CD14-positive monocyte (primary cell): ENCODE measurements at regions not wholly inside any gene's neighbourhood (a gene's known extent, or its start where the extent isn't known, plus 50 kb on each side); places are given as distances from the start of the nearest gene placed in this dataset.

ENCODE experiments used
- DNase-seq, 3 donors: peaks; one replicate each; pipeline ENCODE4 v3.0.0-alpha.2; 2011 to 2022
- H2AFZ ChIP-seq: 2 replicates; pipeline ENCODE4 v1.6.0; 2012; ENCODE audit warnings: mild to moderate bottlenecking, low read depth, low read length, inconsistent platforms; ENCODE audit not compliant: insufficient read depth, poor library complexity, severe bottlenecking
- H3K27ac ChIP-seq, 2 donors: 1 replicate in 1 of 2; 2 replicates in 1 of 2; pipeline ENCODE4 v1.5.1; 2012 to 2013; ENCODE audit warnings: low read length in 2 of 2, control low read depth in 1 of 2, inconsistent platforms in 1 of 2, low read depth in 1 of 2, mild to moderate bottlenecking in 1 of 2
- H3K27me3 ChIP-seq, 2 donors: one replicate each; pipeline versions ENCODE4 v1.6.0 to v1.6.1; 2011 to 2013; ENCODE audit warnings: low read length in 2 of 2; ENCODE audit not compliant: control insufficient read depth in 2 of 2, insufficient read depth in 2 of 2
- H3K36me3 ChIP-seq, 2 donors: replicated peaks in 1 of 2; 1 replicate in 1 of 2; 2 replicates in 1 of 2; pipeline versions ENCODE4 v1.5.1 to v1.6.1; 2012 to 2013; ENCODE audit warnings: low read length in 2 of 2, control low read depth in 1 of 2, inconsistent platforms in 1 of 2, mild to moderate bottlenecking in 1 of 2; ENCODE audit not compliant: insufficient read depth in 2 of 2, control insufficient read depth in 1 of 2
- H3K4me1 ChIP-seq, 2 donors: 1 replicate in 1 of 2; 2 replicates in 1 of 2; pipeline versions ENCODE4 v1.5.1 to v1.6.1; 2012 to 2013; ENCODE audit warnings: low read length in 2 of 2, control low read depth in 1 of 2, inconsistent platforms in 1 of 2, mild to moderate bottlenecking in 1 of 2, moderate library complexity in 1 of 2; ENCODE audit not compliant: insufficient read depth in 2 of 2, control insufficient read depth in 1 of 2
- H3K4me2 ChIP-seq: replicated peaks from 2 replicates; pipeline ENCODE3; 2012; ENCODE audit warnings: low read length, moderate library complexity, mild to moderate bottlenecking; ENCODE audit not compliant: poor library complexity, severe bottlenecking; ENCODE audit errors: extremely low read depth
- H3K4me3 ChIP-seq, 3 experiments: fragments of 200-600 bp in 1 of 3; sonication (generic) in 1 of 3; replicated peaks in 1 of 3; 1 replicate in 2 of 3; 2 replicates in 1 of 3; pipeline ENCODE4 v1.5.1; 2011 to 2013; ENCODE audit warnings: low read length in 3 of 3, mild to moderate bottlenecking in 3 of 3, control low read depth in 2 of 3, low read depth in 2 of 3, inconsistent platforms in 1 of 3, moderate library complexity in 1 of 3
- H3K79me2 ChIP-seq: 2 replicates; pipeline ENCODE4 v1.6.0; 2012; ENCODE audit warnings: mild to moderate bottlenecking, control low read depth, inconsistent platforms, low read length, moderate library complexity; ENCODE audit not compliant: insufficient read depth
- H3K9ac ChIP-seq: 2 replicates; pipeline ENCODE4 v1.6.0; 2017; ENCODE audit warnings: low read length, mild to moderate bottlenecking; ENCODE audit not compliant: insufficient read depth, poor library complexity, severe bottlenecking
- H3K9me3 ChIP-seq, 2 donors: replicated peaks in 1 of 2; 1 replicate in 1 of 2; 2 replicates in 1 of 2; pipeline versions ENCODE4 v1.5.1 to v1.6.1; 2012 to 2013; ENCODE audit warnings: low read length in 2 of 2, control low read depth in 1 of 2; ENCODE audit not compliant: control insufficient read depth in 1 of 2, insufficient read depth in 1 of 2
- H4K20me1 ChIP-seq: 2 replicates; pipeline ENCODE4 v1.6.0; 2012; ENCODE audit warnings: mild to moderate bottlenecking, low read length, control low read depth, moderate library complexity; ENCODE audit not compliant: insufficient read depth
- H3K27ac Mint-ChIP-seq, 7 donors: one replicate each; pipeline ENCODE4 v1.8.0; 2020; ENCODE audit warnings: mild to moderate bottlenecking in 7 of 7, mixed read lengths in 7 of 7, moderate library complexity in 6 of 7, inconsistent platforms in 2 of 7
- H3K27me3 Mint-ChIP-seq, 3 donors: one replicate each; pipeline ENCODE4 v1.8.0; 2021 to 2022; ENCODE audit warnings: low read depth in 3 of 3, mild to moderate bottlenecking in 3 of 3, mixed read lengths in 3 of 3, moderate library complexity in 3 of 3, inconsistent platforms in 1 of 3
- H3K36me3 Mint-ChIP-seq, 2 donors: one replicate each; pipeline ENCODE4 v1.8.0; 2020; ENCODE audit warnings: mixed read lengths in 2 of 2, inconsistent platforms in 1 of 2, mild to moderate bottlenecking in 1 of 2
- H3K4me1 Mint-ChIP-seq: one replicate; pipeline ENCODE4 v1.8.0; 2020; ENCODE audit warnings: mild to moderate bottlenecking, mixed read lengths
- H3K4me3 Mint-ChIP-seq, 2 donors: one replicate each; pipeline ENCODE4 v1.8.0; 2020; ENCODE audit warnings: mild to moderate bottlenecking in 2 of 2, mixed read lengths in 2 of 2, moderate library complexity in 1 of 2
- H3K9me3 Mint-ChIP-seq, 7 donors: one replicate each; pipeline ENCODE4 v1.8.0; 2020 to 2022; ENCODE audit warnings: mixed read lengths in 7 of 7, mild to moderate bottlenecking in 6 of 7, moderate library complexity in 6 of 7, inconsistent platforms in 2 of 7
- CTCF ChIP-seq: fragments of 200-600 bp; IDR thresholded peaks from one replicate; pipeline ENCODE4 v1.8.0; 2022; ENCODE audit warnings: antibody characterized with exemption, mild to moderate bottlenecking
- WGBS: methylation state at CpG from one replicate; pipeline ENCODE4 v1.1.5; 2013; ENCODE audit warnings: missing lambda C conversion rate; ENCODE audit not compliant: insufficient coverage; 5-methylcytosine and 5-hydroxymethylcytosine counted together
- intact Hi-C, 2 donors: fragments of 100-400 bp; cut with micrococcal nuclease; formaldehyde crosslinking; loops; one replicate each; pipeline versions ENCODE4 v1.15.0 to v1.15.1; 2023

- Histone ChIP-seq H3K9ac (no peak overlapping the region), H3K4me1 (no peaks in the 10 kb centered on the region), H3K27me3 (no peaks in the 10 kb centered on the region), H3K36me3 (no peaks in the 10 kb centered on the region), H3K9me3 (peaks cover 0 to 8% of the 10 kb centered on the region in 2 donors), H3K4me3 (no peak overlapping the region), H2AFZ (no peak overlapping the region), H4K20me1 (no peaks in the 10 kb centered on the region), H3K27ac (no peak overlapping the region), H3K4me2 (no peak overlapping the region), H3K79me2 (no peaks in the 10 kb centered on the region)
- no peaks in the 10 kb centered on the region for H3K36me3 Mint-ChIP-seq
- peaks cover 0 to 4% (median 1%) of the 10 kb centered on the region in 3 donors for H3K27me3 Mint-ChIP-seq
- 90% methylated on average over 2 of the region's 3 CpGs for WGBS
- no peak for DNase-seq
- TF ChIP-seq CTCF = no peak
- H3K27ac Mint-ChIP-seq = no peak overlapping the region
- no peaks in the 10 kb centered on the region for H3K4me1 Mint-ChIP-seq
- intact Hi-C loops = no loop called here
- H3K9me3 Mint-ChIP-seq = peaks cover 2 to 9% (median 6%) of the 10 kb centered on the region in 7 donors
- no peak overlapping the region for H3K4me3 Mint-ChIP-seq
Observed at GRCh38 chr12:91639327-91639726, 456.7 kb upstream of the DCN start.

GRCh38 chr12:91637789-91638624, 455.4 kb upstream of the DCN start:
- H3K36me3 ChIP-seq = no peaks in the 10 kb centered on the region
- H3K27me3 ChIP-seq = no peaks in the 10 kb centered on the region
- no peak overlapping the region for H3K27ac ChIP-seq
- no peaks in the 10 kb centered on the region for H3K79me2 ChIP-seq
- no peaks in the 10 kb centered on the region for H3K4me1 ChIP-seq
- H3K4me1 Mint-ChIP-seq = no peaks in the 10 kb centered on the region
- H2AFZ ChIP-seq = no peak overlapping the region
- peaks cover 0 to 4% (median 1%) of the 10 kb centered on the region in 3 donors for H3K27me3 Mint-ChIP-seq
- H3K9me3 Mint-ChIP-seq = peaks cover 5 to 18% (median 9%) of the 10 kb centered on the region in 7 donors
- no peaks in the 10 kb centered on the region for H4K20me1 ChIP-seq
- intact Hi-C loops = no loop called here
- no peak overlapping the region for H3K9ac ChIP-seq
- DNase-seq = no peak
- no peak overlapping the region for H3K4me3 ChIP-seq
- no peak overlapping the region for H3K4me2 ChIP-seq
- no peak overlapping the region for H3K4me3 Mint-ChIP-seq
- H3K36me3 Mint-ChIP-seq = no peaks in the 10 kb centered on the region
- no peak overlapping the region for H3K27ac Mint-ChIP-seq
- H3K9me3 ChIP-seq = peaks cover 7 to 17% of the 10 kb centered on the region in 2 donors
- no peak for TF ChIP-seq CTCF
- no CpG with 5 or more reads among the region's 8 CpGs for WGBS
